AG10803 (cell line): ENCODE measurements at regions not wholly inside any gene's neighbourhood (a gene's known extent, or its start where the extent isn't known, plus 50 kb on each side); places are given as distances from the start of the nearest gene placed in this dataset.

Experiments used
- DNase-seq: peaks from one replicate; pipeline ENCODE4 v3.0.0; 2010; ENCODE audit warnings: low read depth
- H3K4me3 ChIP-seq: 2 replicates; pipeline ENCODE4 v1.5.1; 2011; ENCODE audit warnings: mild to moderate bottlenecking, low read length, control low read depth
- TF ChIP-seq, protein P1 (sequence below): conservative IDR thresholded peaks from 2 replicates; pipeline ENCODE4 v1.5.1; 2011; ENCODE audit warnings: mild to moderate bottlenecking, low read length, control low read depth, inconsistent platforms

DNA sequence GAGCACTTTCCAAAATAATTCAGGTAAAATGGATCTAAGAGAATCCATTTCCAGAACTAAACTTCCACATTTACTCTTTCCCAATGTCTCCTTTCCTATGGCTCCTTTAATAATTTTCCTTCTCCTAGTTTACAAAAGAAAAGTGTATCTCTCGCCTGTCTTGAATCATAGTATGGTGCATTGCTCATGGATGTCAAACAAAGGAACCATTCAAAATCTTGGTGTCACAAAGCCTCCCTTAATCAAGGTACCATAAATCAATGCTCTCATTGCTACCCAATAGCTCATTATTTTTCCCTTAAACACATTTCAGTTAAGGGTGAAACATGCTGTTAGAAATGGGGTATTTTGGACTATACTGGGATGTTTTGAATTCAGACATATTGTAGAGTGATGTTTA is 57.6 kb upstream of the KCNMA1 start:
- TF ChIP-seq, protein P1, sequence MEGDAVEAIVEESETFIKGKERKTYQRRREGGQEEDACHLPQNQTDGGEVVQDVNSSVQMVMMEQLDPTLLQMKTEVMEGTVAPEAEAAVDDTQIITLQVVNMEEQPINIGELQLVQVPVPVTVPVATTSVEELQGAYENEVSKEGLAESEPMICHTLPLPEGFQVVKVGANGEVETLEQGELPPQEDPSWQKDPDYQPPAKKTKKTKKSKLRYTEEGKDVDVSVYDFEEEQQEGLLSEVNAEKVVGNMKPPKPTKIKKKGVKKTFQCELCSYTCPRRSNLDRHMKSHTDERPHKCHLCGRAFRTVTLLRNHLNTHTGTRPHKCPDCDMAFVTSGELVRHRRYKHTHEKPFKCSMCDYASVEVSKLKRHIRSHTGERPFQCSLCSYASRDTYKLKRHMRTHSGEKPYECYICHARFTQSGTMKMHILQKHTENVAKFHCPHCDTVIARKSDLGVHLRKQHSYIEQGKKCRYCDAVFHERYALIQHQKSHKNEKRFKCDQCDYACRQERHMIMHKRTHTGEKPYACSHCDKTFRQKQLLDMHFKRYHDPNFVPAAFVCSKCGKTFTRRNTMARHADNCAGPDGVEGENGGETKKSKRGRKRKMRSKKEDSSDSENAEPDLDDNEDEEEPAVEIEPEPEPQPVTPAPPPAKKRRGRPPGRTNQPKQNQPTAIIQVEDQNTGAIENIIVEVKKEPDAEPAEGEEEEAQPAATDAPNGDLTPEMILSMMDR, result no peak
- DNase-seq, result no peak
- no peak overlapping the region for H3K4me3 ChIP-seq

DNA sequence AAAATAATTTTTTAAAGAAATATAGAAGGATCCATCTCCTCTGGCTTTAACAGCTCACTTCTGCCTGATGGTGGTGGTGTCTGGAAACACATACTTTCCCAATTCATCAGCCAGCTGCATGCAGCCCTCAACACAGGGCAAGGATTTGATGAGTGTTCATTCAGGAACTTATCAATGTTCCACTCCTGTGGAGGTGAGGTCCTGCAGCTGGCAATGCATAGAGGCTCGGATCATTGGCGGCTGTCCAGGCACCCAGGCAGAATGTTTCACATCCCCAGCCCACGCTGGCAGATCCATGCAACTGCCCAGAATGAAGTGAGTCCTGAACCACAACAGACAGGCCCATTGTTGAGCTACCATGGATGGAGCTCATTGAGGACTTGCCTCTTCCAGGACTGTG is 55.2 kb upstream of the KCNMA1 start:
- DNase-seq, result peak; percentile 44
- TF ChIP-seq, protein P1, result peak; percentile 29

DNA sequence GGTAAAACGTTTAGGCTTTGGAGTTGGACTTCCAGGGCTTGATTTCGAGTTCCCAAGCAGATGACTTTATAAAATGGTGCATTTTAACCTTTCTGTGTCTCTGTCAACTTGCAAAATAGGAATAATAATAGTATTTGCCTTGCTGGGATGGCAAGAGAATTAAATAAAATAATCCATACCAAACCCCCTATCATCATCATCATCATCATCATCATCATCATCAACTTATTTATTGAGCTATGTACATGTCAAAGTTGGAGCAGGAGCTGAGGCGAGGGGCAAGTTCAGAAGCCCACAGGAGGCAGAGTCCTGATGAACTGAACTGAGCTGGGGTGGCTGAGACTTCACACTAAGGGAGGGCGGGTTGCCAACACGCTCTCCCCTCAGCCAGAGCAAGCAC is 51.7 kb upstream of the KCNMA1 start:
- TF ChIP-seq, protein P1, result no peak
- H3K4me3 ChIP-seq, result no peak overlapping the region
- no peak for DNase-seq

More for the DNA sequence above, 55.2 kb upstream of the KCNMA1 start:
- H3K4me3 ChIP-seq, result no peak overlapping the region

DNA sequence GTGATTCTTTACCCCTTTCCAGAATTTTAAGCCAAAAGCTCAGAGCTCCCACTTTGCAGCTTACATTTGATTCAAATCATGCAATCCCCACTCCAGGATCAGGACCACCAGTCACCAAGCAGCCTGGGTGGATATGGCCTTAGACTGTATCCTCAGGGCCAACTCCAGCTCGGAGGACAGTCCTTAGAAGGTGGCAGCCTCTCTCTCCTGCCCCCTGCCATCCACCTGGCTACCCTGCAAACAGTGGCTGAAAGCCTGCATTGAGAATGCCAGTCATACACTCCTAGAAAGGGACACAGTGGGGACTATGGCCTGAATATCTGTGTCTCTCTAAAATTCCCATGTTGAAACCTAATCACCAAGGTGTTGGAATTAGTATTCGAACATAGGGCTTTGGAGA is 50.0 kb upstream of the KCNMA1 start:
- TF ChIP-seq, protein P1, result no peak
- H3K4me3 ChIP-seq, result no peak overlapping the region
- no peak for DNase-seq
